ENCODE measurements at regions not wholly inside any gene's neighbourhood (a gene's known extent, or its start where the extent isn't known, plus 50 kb on each side); places are given as distances from the start of the nearest gene placed in this dataset.

- DNase-seq (ENCODE audit: low spot score in 2 of 2) = no peak
- Mint-ChIP-seq H3K36me3 (no peaks in the 10 kb centered on the region), H3K27ac (no peak overlapping the region), H3K9me3 (peaks cover 0 to 1% of the 10 kb centered on the region in 2 donors)
- no peak for ATAC-seq
Measured at GRCh38 chr11:119977881-119978280, 160.0 kb downstream of the TRIM29 start.

- Mint-ChIP-seq H3K27ac (no peak overlapping the region), H3K9me3 (peaks cover 0 to 4% of the 10 kb centered on the region in 2 donors), H3K36me3 (no peaks in the 10 kb centered on the region)
- no peak for ATAC-seq
- no peak for DNase-seq (ENCODE audit: low spot score in 2 of 2)
Measured at GRCh38 chr11:119977561-119977860, 160.4 kb downstream of the TRIM29 start.

GRCh38 chr11:119976805-119977560 lies 160.9 kb downstream of the TRIM29 start:
- Mint-ChIP-seq H3K9me3 (peaks cover 0 to 4% of the 10 kb centered on the region in 2 donors), H3K27ac (no peak overlapping the region), H3K36me3 (no peaks in the 10 kb centered on the region)
- DNase-seq (ENCODE audit: low spot score in 2 of 2) (no peak), ATAC-seq (no peak)

- Mint-ChIP-seq H3K36me3 (no peaks in the 10 kb centered on the region), H3K27ac (no peak overlapping the region), H3K9me3 (peaks cover 0 to 4% of the 10 kb centered on the region in 2 donors)
- ATAC-seq (no peak), DNase-seq (ENCODE audit: low spot score in 2 of 2) (no peak)
Measured at GRCh38 chr11:119975561-119976152, 162.3 kb downstream of the TRIM29 start.

- H3K27ac Mint-ChIP-seq = no peak overlapping the region
- peaks cover 0 to 4% of the 10 kb centered on the region in 2 donors for H3K9me3 Mint-ChIP-seq
- no peaks in the 10 kb centered on the region for H3K36me3 Mint-ChIP-seq
- no peak for DNase-seq (ENCODE audit: low spot score in 2 of 2)
- no peak for ATAC-seq
Measured at GRCh38 chr11:119974467-119974866, 163.4 kb downstream of the TRIM29 start.

- no peaks in the 10 kb centered on the region for H3K36me3 Mint-ChIP-seq
- H3K9me3 Mint-ChIP-seq = peaks cover 0 to 4% of the 10 kb centered on the region in 2 donors
- DNase-seq (ENCODE audit: low spot score in 2 of 2) (no peak), ATAC-seq (no peak)
- H3K27ac Mint-ChIP-seq = no peak overlapping the region
Measured at GRCh38 chr11:119974051-119974450, 163.9 kb downstream of the TRIM29 start.

- DNase-seq (ENCODE audit: low spot score in 2 of 2) = no peak
Measured at GRCh38 chr11:119972281-119972680, 165.6 kb downstream of the TRIM29 start.

GRCh38 chr11:119970555-119971304 lies 167.2 kb downstream of the TRIM29 start:
- DNase-seq (ENCODE audit: low spot score in 2 of 2) (no peak), ATAC-seq (no peak)
- H3K9me3 Mint-ChIP-seq = peaks cover 4% of the 10 kb centered on the region in 2 donors
- no peak overlapping the region for H3K27ac Mint-ChIP-seq
- H3K36me3 Mint-ChIP-seq = no peaks in the 10 kb centered on the region

More at GRCh38 chr11:119972281-119972680, 165.6 kb downstream of the TRIM29 start:
- Mint-ChIP-seq H3K9me3 (peaks cover 4% of the 10 kb centered on the region in 2 donors), H3K27ac (no peak overlapping the region), H3K36me3 (no peaks in the 10 kb centered on the region)
- ATAC-seq = no peak

GRCh38 chr11:119964136-119965025 lies 173.5 kb downstream of the TRIM29 start:
- ATAC-seq = no peak
- Mint-ChIP-seq H3K9me3 (peaks cover 0 to 4% of the 10 kb centered on the region in 2 donors), H3K36me3 (no peaks in the 10 kb centered on the region), H3K27ac (no peak overlapping the region)
- no peak for DNase-seq (ENCODE audit: low spot score in 2 of 2)

- DNase-seq (ENCODE audit: low spot score in 2 of 2) (no peak), ATAC-seq (no peak)
- H3K27ac Mint-ChIP-seq = no peak overlapping the region
- no peaks in the 10 kb centered on the region for H3K36me3 Mint-ChIP-seq
- no peaks in the 10 kb centered on the region for H3K9me3 Mint-ChIP-seq
Measured at GRCh38 chr11:119957951-119958350, 180.0 kb downstream of the TRIM29 start.

GRCh38 chr11:119952441-119952840 lies 185.5 kb downstream of the TRIM29 start:
- ATAC-seq (no peak), DNase-seq (ENCODE audit: low spot score in 2 of 2) (no peak)
- Mint-ChIP-seq H3K36me3 (no peaks in the 10 kb centered on the region), H3K27ac (no peak overlapping the region), H3K9me3 (no peaks in the 10 kb centered on the region)

GRCh38 chr11:119943298-119943655 lies 194.6 kb downstream of the TRIM29 start:
- DNase-seq (ENCODE audit: low spot score in 2 of 2) = no peak
- H3K9me3 Mint-ChIP-seq = no peaks in the 10 kb centered on the region
- H3K36me3 Mint-ChIP-seq = no peaks in the 10 kb centered on the region

GRCh38 chr11:119942583-119943297 lies 195.2 kb downstream of the TRIM29 start:
- Mint-ChIP-seq H3K27ac (no peak overlapping the region), H3K36me3 (no peaks in the 10 kb centered on the region), H3K9me3 (no peaks in the 10 kb centered on the region)
- DNase-seq (ENCODE audit: low spot score in 2 of 2) = no peak
- ATAC-seq = no peak

More at GRCh38 chr11:119943298-119943655, 194.6 kb downstream of the TRIM29 start:
- H3K27ac Mint-ChIP-seq = no peak overlapping the region
- no peak for ATAC-seq

GRCh38 chr11:119941636-119942411 lies 196.1 kb downstream of the TRIM29 start:
- no peak for DNase-seq (ENCODE audit: low spot score in 2 of 2)
- H3K27ac Mint-ChIP-seq = no peak overlapping the region
- no peaks in the 10 kb centered on the region for H3K9me3 Mint-ChIP-seq

GRCh38 chr11:119941171-119941570 lies 196.7 kb downstream of the TRIM29 start:
- DNase-seq (ENCODE audit: low spot score in 2 of 2) = no peak
- Mint-ChIP-seq H3K9me3 (no peaks in the 10 kb centered on the region), H3K36me3 (no peaks in the 10 kb centered on the region), H3K27ac (no peak overlapping the region)
- no peak for ATAC-seq

More at GRCh38 chr11:119941636-119942411, 196.1 kb downstream of the TRIM29 start:
- no peaks in the 10 kb centered on the region for H3K36me3 Mint-ChIP-seq
- no peak for ATAC-seq

All from activated naive CD4-positive, alpha-beta T cell treated with anti-CD3 and anti-CD28 coated beads, Interleukin-2, amount 50 U/mL, for 72 hours (primary cell).